CD4-positive, alpha-beta T cell treated with Interleukin-6 for 4 hours (primary cell): ENCODE measurements at regions not wholly inside any gene's neighbourhood (a gene's known extent, or its start where the extent isn't known, plus 50 kb on each side); places are given as distances from the start of the nearest gene placed in this dataset.
"Not testable (repeated sequence)": the region's sequence is repeated elsewhere in the genome, so short reads cannot be mapped to it uniquely, and the experiment has no call there.

Source experiments
- DNase-seq: peaks from one replicate; pipeline ENCODE4 v3.0.0-alpha.2; 2020; ENCODE audit warnings: mixed read lengths

- DNase-seq = no peak
Observed at GRCh38 chr3:8152821-8153418, 348.7 kb upstream of the LMCD1 start.

GRCh38 chr3:8153800-8154199 lies 347.8 kb upstream of the LMCD1 start:
- DNase-seq = no peak

- no peak for DNase-seq
Observed at GRCh38 chr3:8154617-8155016, 347.0 kb upstream of the LMCD1 start.

GRCh38 chr3:8156138-8156537 lies 345.5 kb upstream of the LMCD1 start:
- DNase-seq = no peak

- no peak for DNase-seq
Observed at GRCh38 chr3:8156831-8157230, 344.8 kb upstream of the LMCD1 start.

GRCh38 chr3:8157640-8158039 lies 344.0 kb upstream of the LMCD1 start:
- no peak for DNase-seq

GRCh38 chr3:8164145-8164544 lies 337.5 kb upstream of the LMCD1 start:
- no peak for DNase-seq

- DNase-seq = no peak
Observed at GRCh38 chr3:8166014-8166413, 335.6 kb upstream of the LMCD1 start.

GRCh38 chr3:8170971-8171508 lies 330.6 kb upstream of the LMCD1 start:
- DNase-seq = no peak

- DNase-seq = no peak
Observed at GRCh38 chr3:8173892-8174291, 327.7 kb upstream of the LMCD1 start.

- not testable (repeated sequence) for DNase-seq
Observed at GRCh38 chr3:8176759-8177483, 324.7 kb upstream of the LMCD1 start.

- DNase-seq = not testable (repeated sequence)
Observed at GRCh38 chr3:8178516-8178915, 323.1 kb upstream of the LMCD1 start.

- DNase-seq = no peak
Observed at GRCh38 chr3:8182904-8183303, 318.7 kb upstream of the LMCD1 start.

- DNase-seq = no peak
Observed at GRCh38 chr3:8183627-8184026, 318.0 kb upstream of the LMCD1 start.

- DNase-seq = no peak
Observed at GRCh38 chr3:8186213-8186612, 315.4 kb upstream of the LMCD1 start.

GRCh38 chr3:8187996-8188395 lies 313.6 kb upstream of the LMCD1 start:
- DNase-seq = no peak

- no peak for DNase-seq
Observed at GRCh38 chr3:8189051-8189450, 312.6 kb upstream of the LMCD1 start.

GRCh38 chr3:8191406-8191805 lies 310.2 kb upstream of the LMCD1 start:
- no peak for DNase-seq

GRCh38 chr3:8197384-8197783 lies 304.2 kb upstream of the LMCD1 start:
- no peak for DNase-seq

- no peak for DNase-seq
Observed at GRCh38 chr3:8198605-8199004, 303.0 kb upstream of the LMCD1 start.

- no peak for DNase-seq
Observed at GRCh38 chr3:8200996-8201395, 300.6 kb upstream of the LMCD1 start.

- no peak for DNase-seq
Observed at GRCh38 chr3:8201886-8202285, 299.7 kb upstream of the LMCD1 start.

GRCh38 chr3:8204331-8204730 lies 297.3 kb upstream of the LMCD1 start:
- DNase-seq = no peak

- DNase-seq = no peak
Observed at GRCh38 chr3:8204853-8205650, 296.6 kb upstream of the LMCD1 start.
